ENCODE measurements at regions not wholly inside any gene's neighbourhood (a gene's known extent, or its start where the extent isn't known, plus 50 kb on each side); places are given as distances from the start of the nearest gene placed in this dataset.

GRCh38 chr4:157678478-157678877 lies 457.9 kb downstream of the GRIA2 start:
- H3K27ac ChIP-seq = no peak overlapping the region
- DNase-seq = no peak
- no peaks in the 10 kb centered on the region for H3K27me3 ChIP-seq (ENCODE audit: insufficient read depth in 3 of 3, low read length in 2 of 3)
- no peaks in the 10 kb centered on the region for H3K36me3 ChIP-seq (ENCODE audit: insufficient read depth in 1 of 2, low read depth in 1 of 2)
- H3K9me3 ChIP-seq = no peaks in the 10 kb centered on the region
- WGBS, 3 donors = 94 to 98% (median 96%) methylated on average over 3 of the region's 3 CpGs
- no peak overlapping the region for H3K4me3 ChIP-seq
- intact Hi-C loops (cut with DNase I) = no loop called here
- H3K4me1 ChIP-seq = no peaks in the 10 kb centered on the region
- no peak for ATAC-seq
- no peak for TF ChIP-seq CTCF (IDR thresholded peaks at IDR 0.05)

- no peaks in the 10 kb centered on the region for H3K36me3 ChIP-seq (ENCODE audit: insufficient read depth in 1 of 2, low read depth in 1 of 2)
- no peaks in the 10 kb centered on the region for H3K4me1 ChIP-seq
- ATAC-seq (no peak), DNase-seq (no peak)
- no peaks in the 10 kb centered on the region for H3K9me3 ChIP-seq
- H3K27me3 ChIP-seq (ENCODE audit: insufficient read depth in 3 of 3, low read length in 2 of 3) = no peaks in the 10 kb centered on the region
- 20 to 33% (median 24%) methylated on average over 6 of the region's 6 CpGs for WGBS, 3 donors
- no peak overlapping the region for H3K4me3 ChIP-seq
- intact Hi-C loops (cut with DNase I) = no loop called here
- no peak overlapping the region for H3K27ac ChIP-seq
- TF ChIP-seq CTCF (IDR thresholded peaks at IDR 0.05) = no peak
Observed at GRCh38 chr4:157674699-157675098, 454.2 kb downstream of the GRIA2 start.

- Histone ChIP-seq H3K9me3 (no peaks in the 10 kb centered on the region), H3K27me3 (ENCODE audit: insufficient read depth in 3 of 3, low read length in 2 of 3) (no peaks in the 10 kb centered on the region), H3K4me3 (no peak overlapping the region), H3K27ac (no peak overlapping the region), H3K36me3 (ENCODE audit: insufficient read depth in 1 of 2, low read depth in 1 of 2) (no peaks in the 10 kb centered on the region), H3K4me1 (no peaks in the 10 kb centered on the region)
- DNase-seq (no peak), ATAC-seq (no peak)
- TF ChIP-seq CTCF (IDR thresholded peaks at IDR 0.05) = no peak
- intact Hi-C loops (cut with DNase I) = no loop called here
Observed at GRCh38 chr4:157667836-157668235, 447.3 kb downstream of the GRIA2 start.

- Histone ChIP-seq H3K4me1 (no peaks in the 10 kb centered on the region), H3K27ac (no peak overlapping the region), H3K4me3 (no peak overlapping the region), H3K36me3 (ENCODE audit: insufficient read depth in 1 of 2, low read depth in 1 of 2) (no peaks in the 10 kb centered on the region), H3K9me3 (no peaks in the 10 kb centered on the region), H3K27me3 (ENCODE audit: insufficient read depth in 3 of 3, low read length in 2 of 3) (no peaks in the 10 kb centered on the region)
- no peak for TF ChIP-seq CTCF (IDR thresholded peaks at IDR 0.05)
- DNase-seq (no peak), ATAC-seq (no peak)
- WGBS, 3 donors = 51 to 61% (median 55%) methylated on average over 3 of the region's 3 CpGs
- intact Hi-C loops (cut with DNase I) = no loop called here
Observed at GRCh38 chr4:157664726-157665125, 444.2 kb downstream of the GRIA2 start.

- 55 to 61% (median 57%) methylated on average over 6 of the region's 6 CpGs for WGBS, 3 donors
- no peak overlapping the region for H3K27ac ChIP-seq
- H3K9me3 ChIP-seq = no peaks in the 10 kb centered on the region
- H3K36me3 ChIP-seq (ENCODE audit: insufficient read depth in 1 of 2, low read depth in 1 of 2) = no peaks in the 10 kb centered on the region
- H3K4me1 ChIP-seq = no peaks in the 10 kb centered on the region
- ATAC-seq (no peak), DNase-seq (no peak)
- no peaks in the 10 kb centered on the region for H3K27me3 ChIP-seq (ENCODE audit: insufficient read depth in 3 of 3, low read length in 2 of 3)
- no peak overlapping the region for H3K4me3 ChIP-seq
- no peak for TF ChIP-seq CTCF (IDR thresholded peaks at IDR 0.05)
- intact Hi-C loops (cut with DNase I) = no loop called here
Observed at GRCh38 chr4:157655096-157655809, 434.7 kb downstream of the GRIA2 start.

Measured in psoas muscle (tissue), 7 donors.